Activated T-cell treated with anti-CD3 and anti-CD28 coated beads, Interleukin-2, amount 50 U/mL, for 72 hours (primary cell): ENCODE measurements at regions not wholly inside any gene's neighbourhood (a gene's known extent, or its start where the extent isn't known, plus 50 kb on each side); places are given as distances from the start of the nearest gene placed in this dataset.

Source experiments
- ATAC-seq, 2 donors: fragments of 150-1000 bp; cut with Tn5 transposase; replicated peaks in 1 of 2; 2 replicates each; pipeline ENCODE4 v1.10.0; 2021; ENCODE audit warnings: moderate library complexity in 2 of 2, mild to moderate bottlenecking in 1 of 2
- DNase-seq, 2 donors: peaks; one replicate each; pipeline ENCODE4 v3.0.0; 2021 to 2022; ENCODE audit warnings: mixed read lengths in 1 of 2
- H3K27ac Mint-ChIP-seq: one replicate; pipeline ENCODE4 v1.8.0; 2022; ENCODE audit warnings: mild to moderate bottlenecking, moderate library complexity, mixed read lengths
- H3K27me3 Mint-ChIP-seq: one replicate; pipeline ENCODE4 v1.8.0; 2022; ENCODE audit warnings: low read depth, mixed read lengths
- H3K36me3 Mint-ChIP-seq, 2 donors: one replicate each; pipeline ENCODE4 v1.8.0; 2022; ENCODE audit warnings: mixed read lengths in 2 of 2, mild to moderate bottlenecking in 1 of 2; ENCODE audit not compliant: insufficient read depth in 2 of 2
- H3K4me1 Mint-ChIP-seq: one replicate; pipeline ENCODE4 v1.8.0; 2022; ENCODE audit warnings: low read depth, mixed read lengths
- H3K4me3 Mint-ChIP-seq, 2 donors: one replicate each; pipeline ENCODE4 v1.8.0; 2022; ENCODE audit warnings: mild to moderate bottlenecking in 2 of 2, mixed read lengths in 2 of 2, moderate library complexity in 2 of 2
- H3K9me3 Mint-ChIP-seq, 2 donors: one replicate each; pipeline ENCODE4 v1.8.0; 2022; ENCODE audit warnings: mixed read lengths in 2 of 2

DNA sequence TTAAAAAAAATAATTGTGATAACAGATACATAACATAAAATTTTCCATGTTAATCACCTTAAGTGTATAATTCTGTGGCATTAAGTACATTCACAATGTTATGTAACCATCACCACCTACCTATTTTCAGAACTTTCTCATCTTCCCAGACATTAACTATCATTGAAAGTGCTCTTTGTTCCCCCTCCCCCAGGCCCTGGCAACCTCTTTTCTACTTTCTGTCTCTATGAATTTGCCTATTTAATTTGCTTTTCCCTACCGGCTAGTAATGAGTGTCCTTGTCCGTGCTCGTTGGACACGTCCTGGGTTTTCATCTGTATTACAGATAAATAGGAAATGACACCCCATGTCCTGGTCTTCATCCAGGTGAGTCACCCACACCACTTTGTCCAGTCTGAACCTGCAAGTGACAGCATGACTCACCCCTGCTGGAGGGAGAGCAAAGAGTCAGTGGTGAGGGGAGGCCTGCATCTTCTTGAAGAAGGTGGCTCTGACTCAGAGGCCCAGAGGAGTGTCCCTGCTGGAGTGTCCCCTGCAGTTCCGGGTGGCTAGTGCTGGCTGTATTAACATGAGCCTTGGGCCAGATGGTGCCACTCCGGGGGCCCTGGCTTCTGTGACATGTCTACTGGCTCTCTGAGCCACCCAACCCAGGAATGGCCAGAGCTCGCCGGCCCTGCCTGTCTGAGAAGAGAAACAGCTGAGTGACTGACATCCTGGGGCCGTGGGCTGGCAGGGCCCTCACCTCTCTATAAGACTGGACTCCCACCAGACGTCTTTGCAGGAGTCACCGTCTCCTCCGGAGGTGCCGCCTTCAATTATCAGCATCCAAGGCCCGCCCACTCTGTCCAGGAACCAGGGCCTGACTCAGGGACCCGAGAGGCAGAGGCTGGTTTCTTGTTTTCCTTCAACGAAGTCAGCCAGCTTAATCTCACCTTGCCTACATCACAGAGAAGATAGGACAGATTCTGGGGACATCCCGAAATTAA lies 503.2 kb upstream of the MKI67 start:
- Mint-ChIP-seq H3K27me3 (peaks cover 16% of the 10 kb centered on the region), H3K4me3 (no peak overlapping the region), H3K27ac (no peak overlapping the region), H3K9me3 (no peaks in the 10 kb centered on the region), H3K4me1 (no peaks in the 10 kb centered on the region), H3K36me3 (no peaks in the 10 kb centered on the region)
- ATAC-seq (no peak), DNase-seq (no peak)

DNA sequence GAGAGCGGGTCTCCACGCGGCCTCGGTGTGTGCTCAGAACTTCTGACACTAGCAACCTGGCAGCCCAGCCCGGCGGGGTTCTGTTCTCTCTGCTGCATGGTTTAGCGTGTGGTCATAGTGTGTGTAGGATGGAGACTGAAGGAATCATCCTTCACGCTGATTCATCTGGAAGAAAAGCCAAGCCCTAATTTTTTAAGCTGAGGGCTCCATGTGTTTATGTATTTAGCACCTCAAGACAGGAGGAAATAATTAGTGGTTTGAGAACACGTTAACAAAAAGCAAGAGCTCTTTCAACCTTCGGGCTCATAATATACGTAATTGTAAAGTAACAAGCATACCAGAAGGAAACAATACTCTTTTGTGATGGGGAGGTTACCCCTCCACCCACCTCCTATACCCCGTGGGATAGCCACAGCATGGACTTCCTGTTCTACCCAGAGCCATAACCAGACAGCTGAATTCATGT lies 504.6 kb upstream of the MKI67 start:
- H3K9me3 Mint-ChIP-seq: no peaks in the 10 kb centered on the region
- no peaks in the 10 kb centered on the region for H3K36me3 Mint-ChIP-seq
- ATAC-seq (no peak), DNase-seq (no peak)
- H3K27ac Mint-ChIP-seq: no peak overlapping the region
- no peaks in the 10 kb centered on the region for H3K4me1 Mint-ChIP-seq
- peaks cover 22% of the 10 kb centered on the region for H3K27me3 Mint-ChIP-seq
- no peak overlapping the region for H3K4me3 Mint-ChIP-seq

DNA sequence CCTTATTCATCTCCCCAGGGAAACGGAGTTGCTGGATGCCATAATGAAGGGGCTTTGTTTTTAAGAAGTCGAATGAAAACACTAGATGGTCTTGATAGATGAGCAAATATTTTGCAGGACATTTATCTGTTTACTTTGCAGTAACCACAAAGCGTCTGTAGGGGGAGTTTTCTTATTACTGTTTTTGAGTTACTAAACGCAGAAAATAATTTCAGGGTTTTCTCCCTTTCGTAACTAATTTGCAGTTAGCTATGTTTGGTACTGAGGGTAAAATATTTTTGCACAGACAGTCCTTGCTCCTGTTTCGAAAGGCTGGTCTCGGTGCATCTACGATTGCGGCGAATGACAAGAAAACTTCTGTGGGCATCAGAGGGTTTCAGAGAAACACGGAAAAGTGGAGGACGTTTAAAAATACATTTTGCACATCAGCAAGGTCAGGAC lies 505.6 kb upstream of the MKI67 start:
- peak in 1 of 2 donors; percentile 3 for DNase-seq
- H3K9me3 Mint-ChIP-seq: no peaks in the 10 kb centered on the region

DNA sequence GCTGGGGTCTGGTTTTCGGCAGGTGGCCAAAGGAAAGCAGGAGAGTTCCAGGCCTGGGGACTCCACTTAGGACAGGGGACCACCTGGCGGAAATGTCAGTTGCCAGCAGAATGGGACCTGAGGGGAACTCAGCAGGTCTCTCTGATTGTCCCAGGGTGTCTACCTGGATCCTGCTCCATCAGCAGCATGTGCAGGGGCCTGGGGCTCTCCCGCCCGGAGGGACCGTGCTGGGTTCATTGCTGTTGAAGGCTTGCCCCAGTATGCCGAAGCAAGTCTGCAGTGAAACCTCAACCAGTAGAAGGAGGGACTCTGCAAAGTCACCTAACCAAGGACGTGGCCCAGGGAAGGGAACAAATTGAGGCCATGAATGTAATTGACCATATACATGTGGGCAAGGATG lies 506.5 kb upstream of the MKI67 start:
- no peaks in the 10 kb centered on the region for H3K36me3 Mint-ChIP-seq
- DNase-seq: no peak
- peaks cover 22% of the 10 kb centered on the region for H3K27me3 Mint-ChIP-seq
- no peak overlapping the region for H3K27ac Mint-ChIP-seq
- peaks cover 0 to 3% of the 10 kb centered on the region in 2 donors for H3K9me3 Mint-ChIP-seq
- no peak for ATAC-seq
- H3K4me3 Mint-ChIP-seq: no peak overlapping the region
- peaks cover 7% of the 10 kb centered on the region for H3K4me1 Mint-ChIP-seq

More for the DNA sequence above, 505.6 kb upstream of the MKI67 start:
- no peak overlapping the region for H3K27ac Mint-ChIP-seq
- H3K36me3 Mint-ChIP-seq: no peaks in the 10 kb centered on the region
- H3K27me3 Mint-ChIP-seq: peaks cover 22% of the 10 kb centered on the region
- ATAC-seq: no peak
- peaks cover 3% of the 10 kb centered on the region for H3K4me1 Mint-ChIP-seq
- H3K4me3 Mint-ChIP-seq: no peak overlapping the region

DNA sequence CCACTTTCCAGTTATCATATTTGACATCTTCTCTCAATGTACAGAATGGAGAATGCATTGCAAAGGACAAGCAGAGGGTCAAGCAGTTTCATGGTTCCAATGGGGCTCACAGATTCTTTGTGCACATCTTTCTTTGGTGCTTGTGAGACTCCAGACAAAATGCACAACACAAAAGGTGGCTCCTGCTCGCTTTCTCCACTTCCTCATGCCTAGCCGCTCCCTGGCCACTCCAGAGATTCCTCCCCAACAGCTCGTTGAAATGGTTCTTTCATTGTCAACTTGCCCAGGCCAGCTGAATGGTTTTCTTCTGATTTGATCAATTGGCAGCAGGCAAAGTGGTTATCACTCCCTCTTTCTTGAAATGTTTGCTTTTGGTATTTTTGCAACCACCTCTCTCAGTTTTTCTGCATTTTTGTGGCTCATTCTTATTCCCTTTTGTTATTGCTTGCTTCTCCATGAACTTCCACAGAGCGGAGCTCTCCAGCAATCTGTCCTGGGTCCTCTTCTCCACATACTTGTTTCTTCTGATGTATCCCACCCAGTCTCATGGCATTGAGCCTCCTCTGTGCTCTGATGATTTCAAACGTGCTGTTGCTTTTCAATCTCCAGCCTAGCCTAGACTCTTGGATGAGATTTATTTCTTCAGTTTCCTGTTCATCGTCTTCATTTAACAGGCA lies 507.8 kb upstream of the MKI67 start:
- DNase-seq: no peak
- Mint-ChIP-seq H3K4me3 (no peak overlapping the region), H3K36me3 (no peaks in the 10 kb centered on the region), H3K9me3 (peaks cover 0 to 3% of the 10 kb centered on the region in 2 donors), H3K27ac (no peak overlapping the region), H3K27me3 (peaks cover 22% of the 10 kb centered on the region), H3K4me1 (peaks cover 7% of the 10 kb centered on the region)
- ATAC-seq: no peak

DNA sequence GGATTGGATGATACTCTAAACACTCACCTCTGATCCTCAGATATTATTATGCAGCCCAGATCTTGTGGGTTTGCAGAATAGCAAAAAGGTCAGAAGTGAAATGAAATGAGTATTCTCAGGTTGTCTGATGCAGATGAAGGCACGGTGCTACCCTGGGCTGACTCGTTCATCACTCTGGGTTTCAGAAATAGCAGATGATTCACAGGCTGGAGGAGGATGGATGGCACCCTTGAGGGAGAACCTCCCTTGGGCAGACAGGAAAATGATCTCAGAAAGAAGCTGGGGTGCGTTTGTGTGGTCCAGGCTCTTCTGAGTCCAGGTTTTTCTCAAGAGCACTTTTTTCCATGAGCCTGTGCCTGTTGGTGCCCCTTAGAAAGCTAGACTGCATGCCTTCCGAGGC lies 515.8 kb upstream of the MKI67 start:
- H3K27ac Mint-ChIP-seq: no peak overlapping the region
- no peak overlapping the region for H3K4me3 Mint-ChIP-seq
- peaks cover 1% of the 10 kb centered on the region for H3K4me1 Mint-ChIP-seq
- DNase-seq: no peak
- H3K9me3 Mint-ChIP-seq: peaks cover 0 to 3% of the 10 kb centered on the region in 2 donors
- H3K27me3 Mint-ChIP-seq: peaks cover 2% of the 10 kb centered on the region
- ATAC-seq: no peak
- H3K36me3 Mint-ChIP-seq: no peaks in the 10 kb centered on the region

DNA sequence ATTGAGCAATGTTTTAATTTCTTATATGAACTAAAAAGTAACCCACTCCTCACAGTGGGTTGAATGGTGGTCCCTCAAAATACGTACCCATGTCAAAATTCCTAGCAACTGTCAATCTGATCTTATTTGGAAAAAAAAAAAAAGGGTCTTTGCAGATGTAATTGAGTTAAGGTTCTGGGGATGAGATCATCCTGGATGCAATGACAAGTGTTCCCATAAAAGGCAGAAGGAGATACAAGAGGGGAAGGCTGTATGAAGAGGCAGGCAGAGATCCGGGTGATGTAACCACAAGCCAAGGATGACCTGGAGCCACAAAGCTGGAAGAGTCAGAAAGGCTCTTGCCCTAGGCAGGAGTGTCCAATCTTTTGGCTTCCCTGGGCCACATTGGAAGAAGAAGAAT lies 516.3 kb upstream of the MKI67 start:
- Mint-ChIP-seq H3K4me1 (no peaks in the 10 kb centered on the region), H3K9me3 (no peaks in the 10 kb centered on the region), H3K4me3 (no peak overlapping the region), H3K27ac (no peak overlapping the region), H3K27me3 (peaks cover 5% of the 10 kb centered on the region), H3K36me3 (no peaks in the 10 kb centered on the region)
- ATAC-seq: no peak
- no peak for DNase-seq

DNA sequence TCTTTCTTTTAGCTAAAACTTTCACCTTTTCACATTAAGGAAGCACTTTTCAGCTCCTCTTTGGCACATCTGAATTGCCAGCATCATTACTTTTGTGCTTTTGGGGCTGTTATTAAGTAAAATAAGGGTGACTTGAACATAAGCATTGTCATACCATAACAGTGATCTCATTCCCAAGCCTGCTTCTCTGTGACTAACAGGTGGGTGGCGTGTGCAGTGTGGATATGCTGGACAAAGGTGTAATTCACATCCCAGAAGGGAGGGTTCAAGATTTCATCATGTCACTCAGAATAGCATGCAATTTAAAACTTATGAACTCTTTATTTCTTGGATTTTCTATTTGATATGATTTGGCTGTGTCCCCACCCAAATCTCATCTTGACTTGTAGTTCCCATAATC lies 517.4 kb upstream of the MKI67 start:
- Mint-ChIP-seq H3K27ac (no peak overlapping the region), H3K4me1 (no peaks in the 10 kb centered on the region), H3K36me3 (no peaks in the 10 kb centered on the region), H3K9me3 (no peaks in the 10 kb centered on the region), H3K27me3 (peaks cover 5% of the 10 kb centered on the region), H3K4me3 (no peak overlapping the region)
- DNase-seq (no peak), ATAC-seq (no peak)

DNA sequence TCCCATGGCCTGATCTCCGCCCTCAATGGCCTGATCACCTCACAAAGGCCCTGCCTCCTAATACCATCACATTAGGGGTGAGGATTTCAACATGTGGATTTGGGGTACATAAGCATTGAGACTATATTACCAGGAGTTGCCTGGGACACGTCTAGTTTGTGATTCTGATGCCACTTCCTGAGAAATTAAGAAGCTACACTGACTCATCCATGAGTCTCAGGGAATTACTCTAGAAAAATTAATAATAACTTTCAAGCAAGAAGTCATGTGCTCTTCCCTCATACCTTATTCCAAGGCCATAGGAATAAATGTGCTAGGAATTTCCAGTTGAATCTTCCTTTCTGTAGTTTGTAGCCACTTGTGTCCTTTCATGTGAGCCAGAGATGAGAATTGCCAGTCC lies 519.3 kb upstream of the MKI67 start:
- H3K9me3 Mint-ChIP-seq: peaks cover 0 to 4% of the 10 kb centered on the region in 2 donors
- ATAC-seq (no peak), DNase-seq (no peak)
- H3K4me1 Mint-ChIP-seq: no peaks in the 10 kb centered on the region
- H3K27ac Mint-ChIP-seq: no peak overlapping the region
- peaks cover 5% of the 10 kb centered on the region for H3K27me3 Mint-ChIP-seq
- no peak overlapping the region for H3K4me3 Mint-ChIP-seq
- H3K36me3 Mint-ChIP-seq: no peaks in the 10 kb centered on the region

DNA sequence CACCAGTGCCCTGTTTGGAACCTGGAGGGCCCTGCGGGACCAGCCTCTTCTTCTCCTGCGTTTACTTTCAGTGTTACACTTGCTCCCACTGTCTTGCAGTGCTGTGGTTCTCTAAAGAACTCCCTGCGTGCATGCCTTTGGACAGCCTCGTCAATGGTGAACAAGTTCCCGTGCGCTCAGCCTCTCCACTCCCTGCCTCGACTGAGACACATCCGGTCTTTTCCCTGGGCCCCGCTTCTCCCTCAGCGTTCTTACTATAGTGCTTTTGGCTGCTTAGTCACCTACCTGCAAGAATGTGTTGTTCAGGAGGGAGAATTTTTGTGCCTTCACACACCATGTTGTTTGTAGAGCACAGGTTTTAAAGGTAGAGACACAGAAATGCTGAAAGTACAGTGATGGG lies 520.7 kb upstream of the MKI67 start:
- Mint-ChIP-seq H3K36me3 (no peaks in the 10 kb centered on the region), H3K27ac (no peak overlapping the region), H3K4me3 (no peak overlapping the region), H3K4me1 (no peaks in the 10 kb centered on the region), H3K27me3 (peaks cover 5% of the 10 kb centered on the region), H3K9me3 (peaks cover 0 to 4% of the 10 kb centered on the region in 2 donors)
- DNase-seq (no peak), ATAC-seq (no peak)

DNA sequence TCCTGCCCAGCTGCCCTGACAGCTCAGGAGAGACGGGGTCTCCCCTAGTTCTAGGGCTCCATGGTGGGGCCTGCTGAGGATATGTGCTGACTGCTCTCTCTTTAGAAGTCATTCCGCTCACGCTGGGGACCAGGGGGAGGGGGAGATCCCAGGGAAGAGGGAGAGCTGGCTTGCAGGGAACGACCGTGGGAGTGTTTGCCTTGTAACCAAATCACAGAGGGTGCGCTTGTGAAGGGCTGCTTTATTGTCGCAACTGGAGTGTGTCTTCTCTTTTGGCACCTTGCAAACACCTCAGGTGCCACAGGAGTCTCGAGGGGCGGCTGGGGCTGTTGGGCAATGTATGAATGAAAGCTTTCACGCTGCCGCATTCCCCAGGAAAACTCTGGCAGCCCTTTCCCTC lies 531.3 kb upstream of the MKI67 start:
- Mint-ChIP-seq H3K36me3 (no peaks in the 10 kb centered on the region), H3K9me3 (no peaks in the 10 kb centered on the region), H3K27me3 (no peaks in the 10 kb centered on the region), H3K27ac (no peak overlapping the region), H3K4me1 (no peaks in the 10 kb centered on the region), H3K4me3 (no peak overlapping the region)
- ATAC-seq (no peak), DNase-seq (no peak)

DNA sequence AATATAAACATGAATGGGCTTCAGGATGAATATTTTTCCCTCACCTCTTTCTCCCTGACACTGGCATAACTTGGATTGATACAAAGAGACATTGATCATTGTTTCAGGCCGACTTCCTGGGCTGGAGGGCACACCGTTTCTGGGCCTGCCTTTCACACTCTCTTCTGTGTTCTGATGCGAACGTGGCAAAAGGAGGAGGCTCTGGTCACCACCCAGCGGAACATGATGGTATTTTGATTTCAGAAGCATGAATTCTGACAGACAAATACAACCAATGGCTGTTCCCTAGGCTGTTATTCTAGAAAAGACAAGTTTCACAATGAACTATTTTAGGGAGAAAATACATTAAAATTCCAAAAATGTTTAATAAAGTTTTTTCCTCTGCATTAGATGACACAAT lies 534.5 kb upstream of the MKI67 start:
- no peak for ATAC-seq
- Mint-ChIP-seq H3K4me3 (no peak overlapping the region), H3K9me3 (no peaks in the 10 kb centered on the region), H3K4me1 (no peaks in the 10 kb centered on the region), H3K36me3 (no peaks in the 10 kb centered on the region), H3K27me3 (peaks cover 14% of the 10 kb centered on the region), H3K27ac (no peak overlapping the region)
- DNase-seq: no peak

DNA sequence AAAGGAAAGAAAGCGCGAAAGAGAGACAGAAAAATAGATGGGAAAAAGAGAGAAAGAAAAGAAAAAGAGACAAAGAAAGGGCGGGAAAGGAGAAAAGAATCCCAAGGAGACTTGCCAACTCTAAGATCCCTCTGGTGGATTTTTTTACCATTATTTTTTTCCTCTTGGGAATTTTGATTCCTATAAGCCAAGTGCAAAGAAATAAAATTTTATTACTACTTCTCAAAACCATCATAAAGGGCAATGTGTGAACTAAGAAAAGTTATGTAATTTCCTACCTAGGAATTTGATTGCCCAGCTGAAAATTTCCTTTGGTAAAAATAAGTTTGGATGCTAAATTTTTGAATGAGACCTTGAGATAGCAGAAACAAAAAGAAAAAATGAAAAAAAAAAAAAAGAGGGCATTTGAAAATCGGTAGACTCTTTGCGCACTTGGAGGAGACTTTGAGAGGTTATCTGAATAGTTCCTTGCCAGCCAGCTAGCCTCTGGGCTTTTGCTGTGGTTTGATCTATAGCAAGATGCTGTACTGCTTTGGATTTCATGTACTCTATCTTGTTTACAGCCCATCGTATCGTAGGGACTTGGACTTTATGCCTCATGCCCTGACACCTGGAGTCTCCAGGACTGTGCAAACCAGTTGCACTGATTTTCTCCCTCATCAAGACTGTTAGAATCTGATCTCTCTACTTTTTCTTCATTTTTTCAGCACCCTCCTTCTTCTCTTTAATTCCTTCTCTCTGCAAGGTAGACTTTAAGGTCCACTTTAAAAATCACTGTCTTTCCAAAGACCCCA lies 535.4 kb upstream of the MKI67 start:
- ATAC-seq: no peak
- H3K4me3 Mint-ChIP-seq: no peak overlapping the region
- H3K27me3 Mint-ChIP-seq: peaks cover 14% of the 10 kb centered on the region
- no peak for DNase-seq
- no peak overlapping the region for H3K27ac Mint-ChIP-seq
- no peaks in the 10 kb centered on the region for H3K9me3 Mint-ChIP-seq
- no peaks in the 10 kb centered on the region for H3K36me3 Mint-ChIP-seq
- H3K4me1 Mint-ChIP-seq: no peaks in the 10 kb centered on the region
